ENCODE measurements at regions not wholly inside any gene's neighbourhood (a gene's known extent, or its start where the extent isn't known, plus 50 kb on each side); places are given as distances from the start of the nearest gene placed in this dataset.

GRCh38 chr5:30041831-30042385 lies 1151.6 kb upstream of the CDH6 start:
- TF ChIP-seq CTCF (IDR thresholded peaks at IDR 0.05; ENCODE audit: control extremely low read depth, extremely low read depth, low read depth, missing control alignments) = no peak
- POLR2A ChIA-PET = no interaction called here

GRCh38 chr5:30041291-30041690 lies 1152.2 kb upstream of the CDH6 start:
- TF ChIP-seq CTCF (IDR thresholded peaks at IDR 0.05; ENCODE audit: control extremely low read depth, extremely low read depth, low read depth, missing control alignments) = no peak
- POLR2A ChIA-PET = no interaction called here
- no peak for DNase-seq (ENCODE audit: extremely low spot score)
- CTCF ChIA-PET = interaction anchor here (0.8 to 3.1 kb wide), 7 partner anchors 9 to 1226 kb away, joined by 3 to 26 read pairs (median 6); no protein-coding TSS in a partner anchor

More at GRCh38 chr5:30041831-30042385, 1151.6 kb upstream of the CDH6 start:
- DNase-seq (ENCODE audit: extremely low spot score) = no peak
- CTCF ChIA-PET = interaction anchor here (1.7 to 3.1 kb wide), 4 partner anchors 9 to 1190 kb away, joined by 4 to 26 read pairs (median 14); no protein-coding TSS in a partner anchor

- POLR2A ChIA-PET = no interaction called here
- CTCF ChIA-PET = interaction anchor here (0.7 to 3.1 kb wide), 9 partner anchors 10 to 1227 kb away, joined by 3 to 26 read pairs (median 4); no protein-coding TSS in a partner anchor
- DNase-seq (ENCODE audit: extremely low spot score) = peak; percentile 15
- peak; percentile 64 for TF ChIP-seq CTCF (IDR thresholded peaks at IDR 0.05; ENCODE audit: control extremely low read depth, extremely low read depth, low read depth, missing control alignments)
Measured at GRCh38 chr5:30040488-30041118, 1152.9 kb upstream of the CDH6 start.

GRCh38 chr5:30039379-30039778 lies 1154.1 kb upstream of the CDH6 start:
- TF ChIP-seq CTCF (IDR thresholded peaks at IDR 0.05; ENCODE audit: control extremely low read depth, extremely low read depth, low read depth, missing control alignments) = no peak
- ChIA-PET POLR2A (no interaction called here), CTCF (interaction anchor here (1.8 to 2.6 kb wide), 2 partner anchors 1148 to 1193 kb away, joined by 18 to 26 read pairs; no protein-coding TSS in a partner anchor)

GRCh38 chr5:30034870-30035269 lies 1158.6 kb upstream of the CDH6 start:
- TF ChIP-seq CTCF (IDR thresholded peaks at IDR 0.05; ENCODE audit: control extremely low read depth, extremely low read depth, low read depth, missing control alignments) = no peak
- no peak for DNase-seq (ENCODE audit: extremely low spot score)
- CTCF ChIA-PET = no interaction called here
- POLR2A ChIA-PET = no interaction called here

More at GRCh38 chr5:30039379-30039778, 1154.1 kb upstream of the CDH6 start:
- DNase-seq (ENCODE audit: extremely low spot score) = no peak

- POLR2A ChIA-PET = no interaction called here
- CTCF ChIA-PET = interaction anchor here (1.0 kb wide), 1 partner anchor 11 kb away, joined by 4 read pairs; no protein-coding TSS in a partner anchor
- no peak for TF ChIP-seq CTCF (IDR thresholded peaks at IDR 0.05; ENCODE audit: control extremely low read depth, extremely low read depth, low read depth, missing control alignments)
- no peak for DNase-seq (ENCODE audit: extremely low spot score)
Measured at GRCh38 chr5:30030101-30030500, 1163.4 kb upstream of the CDH6 start.

Data from GM10248 (cell line).